IMR-90 (cell line): ENCODE measurements at regions not wholly inside any gene's neighbourhood (a gene's known extent, or its start where the extent isn't known, plus 50 kb on each side); places are given as distances from the start of the nearest gene placed in this dataset.

Source experiments
- ATAC-seq: fragments of 200-7000 bp; cut with Tn5 transposase; 2 replicates; pipeline ENCODE4 v1.9.1; 2020; ENCODE audit warnings: low read depth, mild to moderate bottlenecking, moderate library complexity
- BruUV-seq: library from RNA; stranded (reverse); fragments of 400-500 nt; replicated peaks from 2 replicates; lab custom pipeline; 2021; lab: Mats Ljungman, UMichigan
- CTCF ChIA-PET: fragments of 300-600 bp; formaldehyde crosslinking; extraction: SDS; loops from one replicate; lab custom pipeline; 2021; ENCODE audit warnings: antibody characterized with exemption; lab: Yijun Ruan, JAX
- POLR2A ChIA-PET: fragments of 300-600 bp; sonication (Branson Sonifier 250); formaldehyde crosslinking; loops from one replicate; lab custom pipeline; 2022; ENCODE audit warnings: antibody characterized with exemption; ENCODE audit not compliant: unreplicated experiment; lab: Charles Lee
- DNase-seq: peaks from one replicate; pipeline ENCODE4 v3.0.0; 2013
- H2AFZ ChIP-seq: replicated peaks from 2 replicates; pipeline ENCODE3; 2013; ENCODE audit warnings: low read length, mild to moderate bottlenecking; ENCODE audit not compliant: poor library complexity
- H2AK5ac ChIP-seq: 2 replicates; pipeline ENCODE4 v1.6.1; 2013; ENCODE audit warnings: low read depth, low read length, inconsistent platforms
- H2AK9ac ChIP-seq: replicated peaks from 2 replicates; pipeline ENCODE3; 2013; ENCODE audit warnings: mild to moderate bottlenecking, low read depth, low read length, moderate library complexity; ENCODE audit not compliant: poor library complexity
- H2BK120ac ChIP-seq: 2 replicates; pipeline ENCODE4 v1.6.1; 2013; ENCODE audit warnings: low read depth, low read length, inconsistent platforms
- H2BK15ac ChIP-seq: 3 replicates; pipeline ENCODE4 v1.6.1; 2013; ENCODE audit warnings: low read depth, low read length, inconsistent platforms
- H2BK20ac ChIP-seq: 2 replicates; pipeline ENCODE4 v1.6.1; 2013; ENCODE audit warnings: low read depth, mild to moderate bottlenecking, inconsistent platforms, low read length, moderate library complexity
- H2BK5ac ChIP-seq: 2 replicates; pipeline ENCODE4 v1.6.1; 2013; ENCODE audit warnings: mild to moderate bottlenecking, low read depth, low read length, inconsistent platforms; ENCODE audit not compliant: poor library complexity, severe bottlenecking
- H3K14ac ChIP-seq: replicated peaks from 2 replicates; pipeline ENCODE4 v1.6.1; 2013; ENCODE audit warnings: low read depth, low read length, inconsistent platforms
- H3K18ac ChIP-seq: 2 replicates; pipeline ENCODE4 v1.6.1; 2013; ENCODE audit warnings: low read depth, low read length, control low read depth
- H3K23ac ChIP-seq: 2 replicates; pipeline ENCODE4 v1.6.1; 2013; ENCODE audit warnings: low read depth, low read length, inconsistent platforms
- H3K27ac ChIP-seq: 2 replicates; pipeline ENCODE4 v1.5.1; 2013; ENCODE audit warnings: mild to moderate bottlenecking, control low read depth, low read length; ENCODE audit not compliant: insufficient read depth
- H3K27me3 ChIP-seq: 2 replicates; pipeline ENCODE4 v1.6.1; 2013; ENCODE audit warnings: low read length; ENCODE audit not compliant: control insufficient read depth, insufficient read depth
- H3K36me3 ChIP-seq: 2 replicates; pipeline ENCODE4 v1.6.1; 2013; ENCODE audit warnings: low read length, mixed read lengths; ENCODE audit not compliant: control insufficient read depth, insufficient read depth
- H3K4ac ChIP-seq: 2 replicates; pipeline ENCODE4 v1.6.1; 2013; ENCODE audit warnings: low read depth, low read length, inconsistent platforms
- H3K4me1 ChIP-seq: 2 replicates; pipeline ENCODE4 v1.6.1; 2013; ENCODE audit warnings: low read length, mixed read lengths; ENCODE audit not compliant: control insufficient read depth, insufficient read depth
- H3K4me2 ChIP-seq: 2 replicates; pipeline ENCODE4 v1.6.1; 2013; ENCODE audit warnings: low read depth, mild to moderate bottlenecking, control low read depth, low read length, moderate library complexity
- H3K4me3 ChIP-seq: 2 replicates; pipeline ENCODE4 v1.5.1; 2013; ENCODE audit warnings: low read depth, mild to moderate bottlenecking, control low read depth, low read length, moderate library complexity; ENCODE audit not compliant: insufficient read depth
- H3K56ac ChIP-seq: 2 replicates; pipeline ENCODE4 v1.6.1; 2013; ENCODE audit warnings: low read length, inconsistent platforms; ENCODE audit not compliant: insufficient read depth; ENCODE audit errors: extremely low read depth
- H3K79me1 ChIP-seq, 2 experiments: 2 replicates each; pipeline ENCODE4 v1.6.1; 2013; ENCODE audit warnings: low read length in 2 of 2, inconsistent platforms in 1 of 2, low read depth in 1 of 2
- H3K9ac ChIP-seq: 2 replicates; pipeline ENCODE4 v1.6.1; 2013; ENCODE audit warnings: low read depth, low read length, control low read depth
- H3K9me1 ChIP-seq: 2 replicates; pipeline ENCODE4 v1.6.1; 2013; ENCODE audit warnings: low read length, inconsistent platforms; ENCODE audit not compliant: insufficient read depth
- H3K9me3 ChIP-seq: 2 replicates; pipeline ENCODE4 v1.6.1; 2013; ENCODE audit warnings: low read length; ENCODE audit not compliant: control insufficient read depth, insufficient read depth
- H4K20me1 ChIP-seq: 2 replicates; pipeline ENCODE4 v1.6.1; 2013; ENCODE audit warnings: low read length, inconsistent platforms; ENCODE audit not compliant: insufficient read depth
- H4K5ac ChIP-seq: 2 replicates; pipeline ENCODE4 v1.6.1; 2013; ENCODE audit warnings: mild to moderate bottlenecking, low read depth, low read length, control low read depth
- H4K8ac ChIP-seq, 2 experiments: 2 replicates each; pipeline ENCODE4 v1.6.1; 2013; ENCODE audit warnings: low read depth in 2 of 2, low read length in 2 of 2, control low read depth in 1 of 2, inconsistent platforms in 1 of 2
- H4K91ac ChIP-seq: 2 replicates; pipeline ENCODE4 v1.6.1; 2013; ENCODE audit warnings: low read depth, low read length, inconsistent platforms; ENCODE audit not compliant: insufficient read depth
- BHLHE40 ChIP-seq: fragments of 150-350 bp; IDR thresholded peaks from 2 replicates; pipeline ENCODE4 v1.6.1; 2016; ENCODE audit warnings: mild to moderate bottlenecking, low read depth, low read length
- CEBPB ChIP-seq: IDR thresholded peaks from 2 replicates; pipeline ENCODE4 v1.6.1; 2012; ENCODE audit warnings: low read depth, low read length, improper control_type of control experiment
- CHD1 ChIP-seq: IDR thresholded peaks from 2 replicates; pipeline ENCODE4 v1.6.1; 2012; ENCODE audit warnings: low read depth, low read length, improper control_type of control experiment
- ELK1 ChIP-seq: fragments of 150-350 bp; IDR thresholded peaks from 2 replicates; pipeline ENCODE4 v1.6.1; 2016; ENCODE audit warnings: low read depth, mild to moderate bottlenecking, low read length, moderate library complexity, borderline replicate concordance
- FOS ChIP-seq: fragments of 150-350 bp; IDR thresholded peaks from 2 replicates; pipeline ENCODE4 v1.6.1; 2016; ENCODE audit warnings: low read depth, low read length
- MAFK ChIP-seq: IDR thresholded peaks from 2 replicates; pipeline ENCODE4 v1.6.1; 2012; ENCODE audit warnings: low read depth, low read length, improper control_type of control experiment
- MAZ ChIP-seq: IDR thresholded peaks from 2 replicates; pipeline ENCODE4 v1.6.1; 2012; ENCODE audit warnings: low read depth, mild to moderate bottlenecking, low read length, improper control_type of control experiment, moderate library complexity, borderline replicate concordance
- MXI1 ChIP-seq: IDR thresholded peaks from 2 replicates; pipeline ENCODE4 v1.6.1; 2012; ENCODE audit warnings: low read depth, mild to moderate bottlenecking, low read length, moderate library complexity, borderline replicate concordance
- NFE2L2 ChIP-seq: fragments of 150-350 bp; IDR thresholded peaks from 2 replicates; pipeline ENCODE4 v1.6.1; 2016; ENCODE audit warnings: low read depth, mild to moderate bottlenecking, low read length
- POLR2A ChIP-seq: IDR thresholded peaks from 2 replicates; pipeline ENCODE4 v1.6.1; 2012; ENCODE audit warnings: mild to moderate bottlenecking, low read depth, low read length
- RAD21 ChIP-seq: IDR thresholded peaks from 2 replicates; pipeline ENCODE4 v1.6.1; 2012; ENCODE audit warnings: low read length, improper control_type of control experiment
- RCOR1 ChIP-seq: IDR thresholded peaks from 2 replicates; pipeline ENCODE4 v1.6.1; 2012; ENCODE audit warnings: mild to moderate bottlenecking, low read length, improper control_type of control experiment; ENCODE audit not compliant: insufficient replicate concordance
- RFX5 ChIP-seq: IDR thresholded peaks from 2 replicates; pipeline ENCODE4 v1.8.0; 2012; ENCODE audit warnings: low read depth, mild to moderate bottlenecking, low read length, moderate library complexity
- SMC3 ChIP-seq: fragments of 150-350 bp; IDR thresholded peaks from 2 replicates; pipeline ENCODE4 v1.6.1; 2016; ENCODE audit warnings: low read depth, mild to moderate bottlenecking, antibody characterized with exemption, low read length, moderate library complexity
- USF2 ChIP-seq: fragments of 150-350 bp; IDR thresholded peaks from 2 replicates; pipeline ENCODE4 v1.6.1; 2017; ENCODE audit warnings: mild to moderate bottlenecking, antibody characterized with exemption, low read length, low read depth
- WGBS, 2 experiments: methylation state at CpG; one replicate each; pipeline versions ENCODE4 v1.1.5 to v1.1.7; 2013; ENCODE audit warnings: missing lambda C conversion rate in 2 of 2; ENCODE audit not compliant: insufficient read length in 1 of 2; ENCODE audit errors: extremely low coverage in 2 of 2; 5-methylcytosine and 5-hydroxymethylcytosine counted together
- dilution Hi-C: fragments of 300-500 bp; cut with HindIII; formaldehyde crosslinking; loops from one replicate; pipeline ENCODE4 v1.14.3; 2018; ENCODE audit warnings: low sequenced_read_pairs; ENCODE audit not compliant: unreplicated experiment
- in situ Hi-C: fragments of 300-500 bp; cut with MboI; formaldehyde crosslinking; loops from 3 replicates; pipeline ENCODE4 v1.14.3; 2019; ENCODE audit warnings: low sequenced_read_pairs, inconsistent platforms, mixed read lengths
- intact Hi-C: fragments of 100-400 bp; cut with micrococcal nuclease; formaldehyde crosslinking; loops from 2 replicates; pipeline ENCODE4 v1.10.0; 2022

- Histone ChIP-seq H4K8ac (no peak overlapping the region), H3K4me2 (no peak overlapping the region), H3K4me3 (no peak overlapping the region), H3K9ac (no peak overlapping the region), H2BK5ac (no peak overlapping the region), H3K36me3 (no peaks in the 10 kb centered on the region), H3K14ac (no peak overlapping the region), H2AFZ (no peak overlapping the region), H3K9me1 (no peaks in the 10 kb centered on the region), H2AK5ac (no peak overlapping the region), H3K4ac (no peak overlapping the region), H4K91ac (no peak overlapping the region), H2AK9ac (no peak overlapping the region), H3K79me1 (no peaks in the 10 kb centered on the region), H2BK120ac (no peak overlapping the region), H3K9me3 (peaks cover 5% of the 10 kb centered on the region), H4K20me1 (no peaks in the 10 kb centered on the region), H2BK15ac (no peak overlapping the region), H3K27me3 (no peaks in the 10 kb centered on the region), H3K4me1 (no peaks in the 10 kb centered on the region), H3K23ac (no peak overlapping the region), H3K18ac (no peak overlapping the region), H2BK20ac (no peak overlapping the region), H3K27ac (no peak overlapping the region), H4K5ac (no peak overlapping the region), H3K56ac (no peak overlapping the region)
- BruUV-seq = no TSS peak
- CTCF ChIA-PET = no interaction called here
- POLR2A ChIA-PET = no interaction called here
- no peak for TF ChIP-seq SMC3
- no peak for TF ChIP-seq CHD1
- TF ChIP-seq NFE2L2 = no peak
- no peak for TF ChIP-seq RCOR1
- no peak for TF ChIP-seq POLR2A
- no peak for TF ChIP-seq RAD21
- TF ChIP-seq BHLHE40 = no peak
- no peak for TF ChIP-seq USF2
- TF ChIP-seq FOS = no peak
- TF ChIP-seq CEBPB = no peak
- no peak for TF ChIP-seq RFX5
- TF ChIP-seq ELK1 = no peak
- TF ChIP-seq MAZ = no peak
- no peak for TF ChIP-seq MAFK
- TF ChIP-seq MXI1 = no peak
- 38% methylated on average over 1 of the region's 3 CpGs; no CpG with 5 or more reads in 1 of the 2 experiments for WGBS, 2 experiments
- DNase-seq (no peak), ATAC-seq (no peak)
- dilution Hi-C loops (no loop called here), in situ Hi-C loops (no loop called here), intact Hi-C loops (no loop called here)
Measured at GRCh38 chr14:39868251-39868650, 436.0 kb upstream of the FBXO33 start.
